ENCODE measurements at regions not wholly inside any gene's neighbourhood (a gene's known extent, or its start where the extent isn't known, plus 50 kb on each side); places are given as distances from the start of the nearest gene placed in this dataset.

- TF ChIP-seq, protein P1, sequence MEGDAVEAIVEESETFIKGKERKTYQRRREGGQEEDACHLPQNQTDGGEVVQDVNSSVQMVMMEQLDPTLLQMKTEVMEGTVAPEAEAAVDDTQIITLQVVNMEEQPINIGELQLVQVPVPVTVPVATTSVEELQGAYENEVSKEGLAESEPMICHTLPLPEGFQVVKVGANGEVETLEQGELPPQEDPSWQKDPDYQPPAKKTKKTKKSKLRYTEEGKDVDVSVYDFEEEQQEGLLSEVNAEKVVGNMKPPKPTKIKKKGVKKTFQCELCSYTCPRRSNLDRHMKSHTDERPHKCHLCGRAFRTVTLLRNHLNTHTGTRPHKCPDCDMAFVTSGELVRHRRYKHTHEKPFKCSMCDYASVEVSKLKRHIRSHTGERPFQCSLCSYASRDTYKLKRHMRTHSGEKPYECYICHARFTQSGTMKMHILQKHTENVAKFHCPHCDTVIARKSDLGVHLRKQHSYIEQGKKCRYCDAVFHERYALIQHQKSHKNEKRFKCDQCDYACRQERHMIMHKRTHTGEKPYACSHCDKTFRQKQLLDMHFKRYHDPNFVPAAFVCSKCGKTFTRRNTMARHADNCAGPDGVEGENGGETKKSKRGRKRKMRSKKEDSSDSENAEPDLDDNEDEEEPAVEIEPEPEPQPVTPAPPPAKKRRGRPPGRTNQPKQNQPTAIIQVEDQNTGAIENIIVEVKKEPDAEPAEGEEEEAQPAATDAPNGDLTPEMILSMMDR (IDR thresholded peaks at IDR 0.05; ENCODE audit: low read depth, low read length), result no peak
- no peak for TF ChIP-seq POLR2A (IDR thresholded peaks at IDR 0.05; ENCODE audit: extremely low read depth, insufficient read length)
Measured at GRCh38 chr10:45154502-45154901, 153.8 kb downstream of the ZNF22 start.

Measured in NB4 (cell line).